Activated T-cell treated with anti-CD3 and anti-CD28 coated beads, Interleukin-2, amount 50 U/mL, for 72 hours (primary cell): ENCODE measurements at regions not wholly inside any gene's neighbourhood (a gene's known extent, or its start where the extent isn't known, plus 50 kb on each side); places are given as distances from the start of the nearest gene placed in this dataset.

ENCODE experiments used
- ATAC-seq, 2 donors: fragments of 150-1000 bp; cut with Tn5 transposase; replicated peaks in 1 of 2; 2 replicates each; pipeline ENCODE4 v1.10.0; 2021; ENCODE audit warnings: moderate library complexity in 2 of 2, mild to moderate bottlenecking in 1 of 2
- DNase-seq, 2 donors: peaks; one replicate each; pipeline ENCODE4 v3.0.0; 2021 to 2022; ENCODE audit warnings: mixed read lengths in 1 of 2
- H3K27ac Mint-ChIP-seq: one replicate; pipeline ENCODE4 v1.8.0; 2022; ENCODE audit warnings: mild to moderate bottlenecking, moderate library complexity, mixed read lengths
- H3K27me3 Mint-ChIP-seq: one replicate; pipeline ENCODE4 v1.8.0; 2022; ENCODE audit warnings: low read depth, mixed read lengths
- H3K36me3 Mint-ChIP-seq, 2 donors: one replicate each; pipeline ENCODE4 v1.8.0; 2022; ENCODE audit warnings: mixed read lengths in 2 of 2, mild to moderate bottlenecking in 1 of 2; ENCODE audit not compliant: insufficient read depth in 2 of 2
- H3K4me1 Mint-ChIP-seq: one replicate; pipeline ENCODE4 v1.8.0; 2022; ENCODE audit warnings: low read depth, mixed read lengths
- H3K4me3 Mint-ChIP-seq, 2 donors: one replicate each; pipeline ENCODE4 v1.8.0; 2022; ENCODE audit warnings: mild to moderate bottlenecking in 2 of 2, mixed read lengths in 2 of 2, moderate library complexity in 2 of 2
- H3K9me3 Mint-ChIP-seq, 2 donors: one replicate each; pipeline ENCODE4 v1.8.0; 2022; ENCODE audit warnings: mixed read lengths in 2 of 2

- ATAC-seq (no peak), DNase-seq (no peak)
- peaks cover 11 to 12% of the 10 kb centered on the region in 2 donors for H3K9me3 Mint-ChIP-seq
- H3K36me3 Mint-ChIP-seq, result peaks cover 0 to 3% of the 10 kb centered on the region in 2 donors
- no peak overlapping the region for H3K27ac Mint-ChIP-seq
- H3K4me3 Mint-ChIP-seq, result no peak overlapping the region
- H3K4me1 Mint-ChIP-seq, result no peaks in the 10 kb centered on the region
- H3K27me3 Mint-ChIP-seq, result no peaks in the 10 kb centered on the region
Measured at GRCh38 chr9:26477963-26478362, 414.6 kb downstream of the CAAP1 start.

GRCh38 chr9:26471261-26471660 is 421.3 kb downstream of the CAAP1 start:
- no peak overlapping the region for H3K27ac Mint-ChIP-seq
- H3K9me3 Mint-ChIP-seq, result peaks cover 2 to 5% of the 10 kb centered on the region in 2 donors
- ATAC-seq, result no peak
- no peaks in the 10 kb centered on the region for H3K4me1 Mint-ChIP-seq
- H3K27me3 Mint-ChIP-seq, result no peaks in the 10 kb centered on the region
- H3K4me3 Mint-ChIP-seq, result no peak overlapping the region
- no peak for DNase-seq
- H3K36me3 Mint-ChIP-seq, result no peaks in the 10 kb centered on the region

GRCh38 chr9:26470284-26470683 is 422.3 kb downstream of the CAAP1 start:
- DNase-seq, result no peak
- Mint-ChIP-seq H3K36me3 (peaks cover 0 to under 1% of the 10 kb centered on the region in 2 donors), H3K4me1 (no peaks in the 10 kb centered on the region), H3K27me3 (no peaks in the 10 kb centered on the region), H3K4me3 (no peak overlapping the region), H3K9me3 (peaks cover 2 to 5% of the 10 kb centered on the region in 2 donors), H3K27ac (no peak overlapping the region)
- no peak for ATAC-seq

GRCh38 chr9:26463837-26464236 is 428.8 kb downstream of the CAAP1 start:
- H3K27ac Mint-ChIP-seq, result no peak overlapping the region
- H3K4me1 Mint-ChIP-seq, result no peaks in the 10 kb centered on the region
- H3K36me3 Mint-ChIP-seq, result peaks cover 0 to 2% of the 10 kb centered on the region in 2 donors
- ATAC-seq (no peak), DNase-seq (no peak)
- no peak overlapping the region for H3K4me3 Mint-ChIP-seq
- peaks cover 6 to 8% of the 10 kb centered on the region in 2 donors for H3K9me3 Mint-ChIP-seq
- H3K27me3 Mint-ChIP-seq, result no peaks in the 10 kb centered on the region

GRCh38 chr9:26462751-26463150 is 429.9 kb downstream of the CAAP1 start:
- H3K4me3 Mint-ChIP-seq, result no peak overlapping the region
- no peaks in the 10 kb centered on the region for H3K4me1 Mint-ChIP-seq
- H3K27ac Mint-ChIP-seq, result no peak overlapping the region
- H3K27me3 Mint-ChIP-seq, result no peaks in the 10 kb centered on the region
- ATAC-seq (no peak), DNase-seq (no peak)
- peaks cover 0 to 2% of the 10 kb centered on the region in 2 donors for H3K36me3 Mint-ChIP-seq
- peaks cover 4 to 8% of the 10 kb centered on the region in 2 donors for H3K9me3 Mint-ChIP-seq

- Mint-ChIP-seq H3K27me3 (no peaks in the 10 kb centered on the region), H3K27ac (no peak overlapping the region), H3K4me1 (no peaks in the 10 kb centered on the region), H3K36me3 (peaks cover 0 to 2% of the 10 kb centered on the region in 2 donors), H3K9me3 (peaks cover 4 to 8% of the 10 kb centered on the region in 2 donors), H3K4me3 (no peak overlapping the region)
- ATAC-seq (no peak), DNase-seq (no peak)
Measured at GRCh38 chr9:26462213-26462612, 430.4 kb downstream of the CAAP1 start.

- no peaks in the 10 kb centered on the region for H3K4me1 Mint-ChIP-seq
- H3K4me3 Mint-ChIP-seq, result no peak overlapping the region
- peaks cover 0 to 2% of the 10 kb centered on the region in 2 donors for H3K36me3 Mint-ChIP-seq
- H3K9me3 Mint-ChIP-seq, result peaks cover 4 to 8% of the 10 kb centered on the region in 2 donors
- no peak for ATAC-seq
- no peak for DNase-seq
- no peaks in the 10 kb centered on the region for H3K27me3 Mint-ChIP-seq
- H3K27ac Mint-ChIP-seq, result no peak overlapping the region
Measured at GRCh38 chr9:26460624-26461023, 432.0 kb downstream of the CAAP1 start.

- H3K4me3 Mint-ChIP-seq, result no peak overlapping the region
- H3K27ac Mint-ChIP-seq, result no peak overlapping the region
- no peak for DNase-seq
- no peaks in the 10 kb centered on the region for H3K27me3 Mint-ChIP-seq
- ATAC-seq, result no peak
- peaks cover 4 to 5% of the 10 kb centered on the region in 2 donors for H3K9me3 Mint-ChIP-seq
- H3K4me1 Mint-ChIP-seq, result no peaks in the 10 kb centered on the region
- no peaks in the 10 kb centered on the region for H3K36me3 Mint-ChIP-seq
Measured at GRCh38 chr9:26459959-26460358, 432.6 kb downstream of the CAAP1 start.

- Mint-ChIP-seq H3K36me3 (no peaks in the 10 kb centered on the region), H3K4me1 (no peaks in the 10 kb centered on the region), H3K4me3 (no peak overlapping the region), H3K27ac (no peak overlapping the region), H3K27me3 (no peaks in the 10 kb centered on the region), H3K9me3 (peaks cover 4 to 5% of the 10 kb centered on the region in 2 donors)
- no peak for DNase-seq
- no peak for ATAC-seq
Measured at GRCh38 chr9:26458054-26458453, 434.5 kb downstream of the CAAP1 start.

- Mint-ChIP-seq H3K9me3 (peaks cover 9 to 10% of the 10 kb centered on the region in 2 donors), H3K27ac (no peak overlapping the region), H3K4me3 (no peak overlapping the region), H3K36me3 (no peaks in the 10 kb centered on the region), H3K4me1 (no peaks in the 10 kb centered on the region), H3K27me3 (no peaks in the 10 kb centered on the region)
- no peak for ATAC-seq
- DNase-seq, result no peak
Measured at GRCh38 chr9:26457151-26457550, 435.5 kb downstream of the CAAP1 start.

GRCh38 chr9:26439061-26439624 is 453.5 kb downstream of the CAAP1 start:
- no peaks in the 10 kb centered on the region for H3K27me3 Mint-ChIP-seq

GRCh38 chr9:26437056-26437711 is 455.4 kb downstream of the CAAP1 start:
- Mint-ChIP-seq H3K36me3 (no peaks in the 10 kb centered on the region), H3K27ac (no peak overlapping the region), H3K27me3 (no peaks in the 10 kb centered on the region), H3K4me1 (no peaks in the 10 kb centered on the region), H3K4me3 (no peak overlapping the region), H3K9me3 (peaks cover 3 to 5% of the 10 kb centered on the region in 2 donors)
- DNase-seq, result no peak
- ATAC-seq, result no peak

More at GRCh38 chr9:26439061-26439624, 453.5 kb downstream of the CAAP1 start:
- no peak overlapping the region for H3K27ac Mint-ChIP-seq
- no peak overlapping the region for H3K4me3 Mint-ChIP-seq
- no peaks in the 10 kb centered on the region for H3K4me1 Mint-ChIP-seq
- no peak for DNase-seq
- H3K36me3 Mint-ChIP-seq, result no peaks in the 10 kb centered on the region
- H3K9me3 Mint-ChIP-seq, result peaks cover 0 to 2% of the 10 kb centered on the region in 2 donors
- ATAC-seq, result no peak

- H3K27me3 Mint-ChIP-seq, result no peaks in the 10 kb centered on the region
- DNase-seq, result no peak
- H3K9me3 Mint-ChIP-seq, result peaks cover 0 to 7% of the 10 kb centered on the region in 2 donors
- ATAC-seq, result no peak
- no peak overlapping the region for H3K4me3 Mint-ChIP-seq
- no peaks in the 10 kb centered on the region for H3K4me1 Mint-ChIP-seq
- no peaks in the 10 kb centered on the region for H3K36me3 Mint-ChIP-seq
- H3K27ac Mint-ChIP-seq, result no peak overlapping the region
Measured at GRCh38 chr9:26426551-26427131, 466.0 kb downstream of the CAAP1 start.
